GM18517 (cell line): ENCODE measurements at regions not wholly inside any gene's neighbourhood (a gene's known extent, or its start where the extent isn't known, plus 50 kb on each side); places are given as distances from the start of the nearest gene placed in this dataset.

ENCODE experiments used
- ATAC-seq: cut with Tn5 transposase; IDR thresholded peaks from one replicate; pipeline ENCODE4 v1.9.1; 2021; ENCODE audit warnings: mild to moderate bottlenecking, moderate library complexity; ENCODE audit not compliant: unreplicated experiment

DNA sequence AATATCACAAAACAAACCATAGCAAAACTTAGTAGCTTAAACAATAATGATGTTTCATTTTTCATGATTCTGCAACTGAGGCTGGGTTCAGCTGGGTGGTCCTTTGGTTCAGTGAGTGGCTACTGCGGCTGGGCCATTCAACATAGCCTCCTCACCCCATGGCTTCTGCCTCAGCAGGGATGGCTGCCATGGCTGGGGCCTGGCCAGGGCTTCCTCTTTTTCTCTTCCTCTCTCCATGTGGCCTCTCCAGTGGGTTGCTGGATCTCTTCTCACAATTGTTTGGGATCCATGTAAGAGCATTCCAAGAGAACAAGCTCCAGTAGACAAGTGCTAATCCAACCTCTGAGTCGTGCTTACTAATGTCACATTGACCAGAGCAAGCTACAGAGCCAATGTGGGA lies 248.6 kb upstream of the PLET1 start:
- no peak for ATAC-seq

DNA sequence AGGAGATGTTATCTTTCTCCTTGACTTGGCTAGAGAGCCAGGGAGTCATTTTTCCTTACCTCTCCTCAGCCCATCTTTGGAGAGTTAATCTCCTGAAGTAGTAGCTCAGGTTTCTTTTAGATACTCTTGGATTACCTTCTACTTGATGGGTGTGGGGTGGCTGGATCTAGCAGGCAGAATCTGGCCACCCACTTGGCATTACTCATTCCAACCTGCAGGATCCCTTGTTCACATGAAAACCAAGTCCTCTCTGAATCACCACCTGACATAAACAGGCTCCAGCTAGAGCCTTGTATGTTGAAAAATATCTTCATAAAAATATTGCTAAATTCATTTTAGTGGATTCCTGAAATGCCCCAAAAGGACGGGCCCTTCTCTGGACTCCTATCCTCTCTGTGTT lies 250.6 kb upstream of the PLET1 start:
- no peak for ATAC-seq

DNA sequence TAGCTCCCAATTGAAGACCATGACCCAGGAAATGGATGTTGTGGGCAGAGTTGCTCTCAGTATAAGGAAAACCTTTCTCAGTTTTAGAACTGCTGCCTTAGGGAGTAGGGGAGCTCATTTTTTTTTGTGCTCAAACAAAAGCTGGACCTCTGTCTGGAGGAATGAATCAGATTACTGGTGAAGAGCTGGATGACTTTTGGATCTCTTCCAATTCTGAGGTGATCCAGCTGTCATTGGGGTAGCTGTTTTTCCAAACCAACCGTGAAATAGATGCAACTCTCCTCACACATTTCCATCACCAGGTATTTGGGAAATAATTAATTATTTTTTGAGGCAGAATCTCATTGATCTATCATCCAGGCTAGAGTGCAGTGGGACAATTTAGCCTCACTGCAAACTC lies 251.3 kb upstream of the PLET1 start:
- no peak for ATAC-seq

DNA sequence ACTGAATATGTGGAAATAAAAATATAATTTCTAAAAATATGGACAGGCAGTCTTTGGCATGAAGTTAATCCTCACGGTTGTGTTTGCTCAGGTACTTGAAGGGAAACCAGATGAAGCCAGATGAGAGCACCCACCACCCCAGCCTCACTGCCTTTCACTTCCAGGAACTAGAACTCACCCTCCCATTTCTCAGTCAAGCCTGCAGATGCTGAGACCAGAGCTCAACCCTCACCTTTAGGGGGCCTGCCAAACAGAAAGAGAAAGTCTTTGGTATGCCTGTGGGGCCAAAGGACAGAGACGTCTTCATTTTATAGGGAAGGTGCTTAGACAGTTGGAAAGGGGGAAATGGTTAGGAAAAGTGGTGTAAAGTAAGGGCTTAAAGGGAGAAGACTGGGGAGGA lies 252.8 kb upstream of the PLET1 start:
- no peak for ATAC-seq

DNA sequence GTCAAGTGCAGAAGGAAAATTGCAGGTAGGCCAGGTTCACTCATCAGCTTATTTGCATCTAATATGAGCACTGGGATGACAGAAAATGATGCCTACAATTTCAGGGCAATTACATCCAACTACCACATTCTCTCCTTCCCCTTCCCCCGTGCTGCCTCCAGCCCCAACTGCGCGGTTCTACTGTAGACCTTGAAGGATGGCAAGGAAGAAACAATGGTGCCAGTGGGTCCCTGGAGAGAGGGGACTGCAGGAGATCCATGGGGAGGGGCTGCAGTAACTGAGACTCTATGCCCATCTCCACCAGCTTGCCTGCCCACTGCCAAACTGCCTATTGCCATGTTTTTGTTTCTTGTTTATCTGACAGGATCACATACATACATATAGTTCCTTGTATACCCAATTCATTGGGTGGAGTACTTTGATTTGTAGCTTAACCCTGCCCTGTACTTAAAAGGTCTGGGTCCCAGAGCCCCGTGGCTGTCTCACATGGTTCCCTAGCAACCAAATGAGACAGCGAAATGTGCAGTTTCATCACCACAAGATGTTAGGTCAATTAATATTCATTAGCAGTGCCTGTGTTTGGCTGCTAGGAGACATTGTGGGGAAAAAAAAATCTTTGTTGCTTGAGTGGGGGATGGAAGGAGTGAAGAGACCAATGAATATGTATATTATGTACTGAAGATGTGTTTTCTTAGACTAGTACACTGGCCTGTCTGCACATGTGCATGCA lies 253.5 kb upstream of the PLET1 start:
- ATAC-seq: no peak

DNA sequence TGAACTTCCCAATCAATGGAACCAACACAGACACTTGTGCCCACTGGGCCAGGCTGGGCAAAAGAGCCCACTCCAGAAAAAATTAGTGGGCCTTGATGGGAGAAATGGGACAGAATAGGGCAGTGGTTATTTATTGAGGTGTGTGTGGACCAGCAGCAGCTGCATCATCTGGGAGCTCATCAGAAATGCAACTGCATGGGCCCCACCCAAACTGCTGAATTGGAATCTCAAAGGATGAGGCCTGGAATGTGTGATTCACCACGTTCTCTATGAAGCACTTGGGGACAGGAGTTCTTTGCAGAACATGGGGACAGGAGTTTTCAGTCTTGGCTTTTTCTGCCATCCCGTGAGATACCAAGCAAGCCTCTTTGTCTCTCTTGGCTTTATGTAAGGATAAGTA lies 255.6 kb upstream of the PLET1 start:
- ATAC-seq: no peak

DNA sequence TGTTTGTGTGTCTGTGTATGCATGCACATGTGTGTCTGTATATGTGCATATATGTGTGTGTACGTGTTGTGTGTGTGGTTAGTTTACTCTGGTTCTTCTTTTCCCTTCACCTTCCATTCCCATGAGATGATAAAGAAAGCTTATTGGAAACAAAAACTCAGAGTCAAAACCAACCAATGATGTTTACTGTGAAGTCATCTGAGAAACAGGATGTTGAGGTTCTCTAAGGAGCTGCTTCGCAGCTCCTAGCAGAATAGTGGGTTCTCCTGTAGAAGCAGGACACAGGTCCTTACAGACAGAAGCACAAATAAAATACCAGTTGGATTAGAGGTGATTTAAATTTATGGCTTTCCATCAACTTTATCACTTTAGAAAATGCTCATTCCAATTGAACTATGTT lies 256.1 kb upstream of the PLET1 start:
- ATAC-seq: no peak

DNA sequence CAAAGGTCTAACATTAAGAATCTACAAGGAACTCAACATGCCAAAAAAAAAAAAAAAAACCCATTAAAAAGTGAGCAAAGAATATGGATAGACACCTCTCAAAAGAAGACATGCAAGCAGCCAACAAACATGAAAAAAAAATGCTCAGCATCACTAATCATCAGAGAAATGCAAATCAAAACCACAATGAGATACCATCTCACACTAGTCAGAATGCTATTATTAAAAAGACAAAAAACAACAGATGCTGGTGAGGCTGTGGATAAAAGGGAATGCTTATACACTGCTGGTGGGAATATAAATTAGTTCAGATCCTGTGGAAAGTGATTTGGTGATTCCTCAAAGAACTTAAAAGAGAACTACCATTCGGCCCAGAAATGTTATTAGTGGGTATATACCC lies 257.7 kb upstream of the PLET1 start:
- no peak for ATAC-seq

DNA sequence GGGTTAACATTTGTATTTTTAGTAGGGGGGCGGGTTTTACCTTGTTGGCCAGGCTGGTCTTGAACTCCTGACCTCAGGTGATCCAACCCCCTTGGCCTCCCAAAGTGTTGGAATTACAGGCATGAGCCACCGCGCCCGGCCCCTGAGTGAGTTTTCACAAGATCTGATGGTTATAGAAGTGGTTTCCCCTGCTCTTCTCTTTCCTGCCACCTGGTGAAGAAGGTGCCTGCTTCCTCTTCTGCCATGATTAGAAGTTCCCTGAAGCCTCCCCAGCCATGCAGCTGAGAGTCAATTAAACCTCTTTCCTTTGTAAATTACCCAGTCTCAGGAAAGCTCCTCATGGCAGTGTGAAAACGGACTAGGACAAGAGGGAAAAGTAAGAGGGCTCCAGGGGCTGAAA lies 259.1 kb upstream of the PLET1 start:
- ATAC-seq: no peak

DNA sequence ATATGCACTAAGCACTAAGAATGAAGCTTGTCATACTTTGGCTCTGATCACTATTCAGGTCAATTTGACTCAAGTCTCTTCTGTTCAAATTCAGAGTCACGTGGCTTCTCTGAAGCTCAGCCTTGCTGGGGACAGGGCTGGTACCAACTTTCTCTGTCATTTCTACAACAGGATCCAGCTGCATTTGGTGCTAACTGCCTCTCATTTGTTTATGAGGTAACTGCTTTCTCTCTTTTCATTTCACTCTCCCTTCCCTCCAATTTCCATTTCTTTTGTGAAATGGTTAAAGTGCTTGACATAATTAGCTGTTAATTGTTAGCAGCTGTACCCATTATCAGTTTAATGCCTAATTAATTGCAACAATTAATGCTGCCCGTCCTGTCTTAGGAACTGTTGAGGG lies 259.7 kb upstream of the PLET1 start:
- no peak for ATAC-seq

DNA sequence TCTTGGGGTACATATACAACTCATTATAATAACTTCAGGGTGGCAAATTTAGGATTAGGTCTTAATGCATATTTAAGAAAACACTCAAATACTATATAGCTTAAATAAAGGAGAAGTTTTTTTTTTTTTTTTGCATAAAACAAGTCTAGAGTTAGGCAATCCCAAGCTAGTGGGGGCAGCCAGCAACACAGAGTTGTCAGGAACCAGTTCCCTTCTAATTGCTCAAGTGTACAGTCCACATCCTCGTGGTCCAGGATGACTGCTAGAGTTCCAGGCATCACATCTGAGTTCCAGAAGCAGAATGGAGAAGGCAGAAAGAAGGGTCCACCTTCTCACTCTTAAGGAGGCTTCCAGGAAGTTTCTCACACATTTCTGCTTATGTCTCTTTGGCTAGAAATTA lies 261.9 kb upstream of the PLET1 start:
- no peak for ATAC-seq

DNA sequence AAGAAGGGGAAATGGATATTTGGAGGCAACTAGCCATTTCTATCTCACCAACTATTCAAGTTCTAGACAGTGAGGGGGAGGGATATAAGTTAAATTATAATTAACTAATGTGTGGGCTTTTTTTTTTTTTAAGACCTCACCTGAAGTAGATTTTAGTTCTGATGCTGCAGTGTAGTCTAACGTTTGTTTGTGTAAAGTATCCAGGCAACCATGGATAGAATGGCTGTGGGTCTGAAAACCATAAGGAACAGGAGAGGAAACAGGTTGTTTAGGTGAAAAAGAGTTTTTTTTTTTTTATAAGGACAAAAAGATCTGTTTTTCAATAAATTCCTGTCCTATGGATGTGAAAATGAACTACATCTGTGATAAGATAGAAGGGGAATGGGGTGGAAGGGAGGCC lies 262.4 kb upstream of the PLET1 start:
- ATAC-seq: no peak

DNA sequence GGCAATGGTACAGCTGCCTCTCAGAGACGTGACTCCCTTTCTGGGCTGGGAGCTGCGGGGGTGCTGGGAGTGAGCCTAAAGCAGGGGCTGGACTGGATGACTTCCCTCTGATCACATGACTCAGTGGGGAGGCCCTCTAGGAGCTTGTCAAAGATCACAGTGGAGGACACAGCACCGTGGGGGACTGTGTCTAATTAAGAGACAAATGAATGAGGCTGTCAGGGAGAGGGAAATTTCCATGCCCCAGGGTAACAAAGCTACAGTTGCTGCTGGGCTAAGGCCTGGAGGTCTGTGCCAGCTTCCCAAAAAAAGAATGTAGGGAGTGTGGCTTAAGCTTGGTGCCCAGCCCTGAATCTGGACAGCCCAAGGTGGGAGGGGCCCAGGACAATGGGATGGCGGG lies 262.8 kb upstream of the PLET1 start:
- ATAC-seq: no peak

DNA sequence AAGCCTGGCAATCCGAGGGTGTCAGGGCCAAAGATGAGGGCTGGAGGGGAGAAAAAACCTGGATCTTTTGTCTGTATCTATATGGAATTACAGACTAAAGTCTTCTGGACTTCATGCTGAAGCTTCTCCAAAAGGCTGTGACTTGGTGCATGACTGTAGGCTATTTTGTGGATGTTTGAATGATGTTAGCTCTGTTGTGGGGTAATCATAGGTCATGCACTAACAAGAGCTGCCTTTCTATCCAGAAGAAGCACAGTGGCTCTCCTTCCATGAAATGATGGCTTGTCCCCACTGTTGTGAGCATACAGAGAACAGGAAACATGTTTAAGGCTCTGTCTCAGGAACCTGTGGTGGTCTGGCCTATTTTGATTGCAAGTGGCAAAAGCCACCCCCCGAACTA lies 263.3 kb upstream of the PLET1 start:
- no peak for ATAC-seq

DNA sequence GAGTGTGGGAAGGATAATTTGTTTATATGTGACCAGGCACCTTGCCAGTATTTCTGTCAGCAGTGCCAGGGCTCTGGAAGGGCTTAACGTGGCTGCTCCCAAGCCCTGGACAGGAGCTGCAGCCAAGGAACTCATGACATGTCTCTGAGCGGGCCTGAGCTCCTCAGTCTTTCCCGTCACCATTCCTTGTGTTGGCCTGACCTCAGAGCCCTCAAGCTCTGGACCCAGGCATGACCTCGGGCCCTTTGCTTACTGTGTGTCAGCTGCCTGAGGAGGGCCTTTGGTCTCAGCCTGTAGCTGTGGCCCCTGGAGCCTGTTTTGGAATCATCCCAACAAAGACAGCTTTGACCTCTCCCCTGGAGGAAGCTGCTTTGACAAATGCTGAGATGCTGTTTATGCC lies 264.1 kb upstream of the PLET1 start:
- no peak for ATAC-seq

DNA sequence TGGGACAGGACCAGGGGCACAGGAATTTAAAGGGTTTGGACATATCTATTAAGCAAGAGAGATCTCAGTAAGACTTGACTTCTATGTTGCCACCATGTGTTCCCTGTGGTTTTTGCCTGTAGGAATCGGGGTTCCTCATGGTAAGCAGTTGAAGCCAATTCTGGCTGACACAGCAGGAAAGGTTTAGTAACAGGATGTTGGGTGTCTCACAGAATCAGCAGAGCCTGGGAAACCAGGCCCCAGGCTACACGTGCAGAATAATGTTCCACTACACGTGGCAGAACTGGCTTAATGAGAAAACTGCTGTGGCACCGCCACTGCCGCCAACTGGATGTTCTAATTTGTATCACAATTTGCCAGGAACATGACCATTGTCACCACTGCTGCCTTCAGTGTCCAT lies 264.6 kb upstream of the PLET1 start:
- no peak for ATAC-seq

DNA sequence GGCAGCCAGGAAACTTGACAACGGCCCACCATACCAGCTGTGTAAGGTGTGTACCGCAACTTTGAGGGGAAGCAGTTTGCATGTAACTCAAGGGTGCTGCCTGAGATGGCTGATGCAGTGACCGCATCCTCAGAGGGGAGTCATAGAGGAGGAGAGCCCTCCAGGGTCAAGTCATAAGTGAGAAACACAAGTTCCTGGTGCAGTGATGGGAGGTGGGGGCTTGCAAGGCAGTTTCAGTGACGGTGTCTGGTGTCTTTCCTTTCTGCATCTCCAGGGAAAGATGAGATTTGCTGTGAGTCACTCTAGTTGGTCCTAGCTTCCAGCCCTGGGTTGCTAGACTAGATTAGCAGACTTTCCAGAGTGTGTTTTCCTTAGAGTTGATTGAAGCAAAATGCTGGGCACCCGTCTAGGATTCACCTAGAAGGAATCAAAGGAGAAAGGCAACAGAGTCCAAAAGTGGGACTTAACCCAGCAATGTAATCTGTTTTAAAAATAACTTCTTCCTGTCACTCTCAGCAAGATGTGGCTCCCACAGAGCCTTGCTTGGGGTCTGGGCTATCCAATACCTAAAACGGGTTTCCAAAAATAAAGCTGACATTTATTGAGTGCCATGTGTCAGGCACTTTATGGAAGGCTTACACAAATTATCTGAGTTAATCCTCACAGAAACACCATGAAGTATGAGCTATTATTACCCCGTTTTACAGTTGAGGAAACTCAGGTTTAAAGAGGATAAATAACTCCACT lies 265.4 kb upstream of the PLET1 start:
- no peak for ATAC-seq

DNA sequence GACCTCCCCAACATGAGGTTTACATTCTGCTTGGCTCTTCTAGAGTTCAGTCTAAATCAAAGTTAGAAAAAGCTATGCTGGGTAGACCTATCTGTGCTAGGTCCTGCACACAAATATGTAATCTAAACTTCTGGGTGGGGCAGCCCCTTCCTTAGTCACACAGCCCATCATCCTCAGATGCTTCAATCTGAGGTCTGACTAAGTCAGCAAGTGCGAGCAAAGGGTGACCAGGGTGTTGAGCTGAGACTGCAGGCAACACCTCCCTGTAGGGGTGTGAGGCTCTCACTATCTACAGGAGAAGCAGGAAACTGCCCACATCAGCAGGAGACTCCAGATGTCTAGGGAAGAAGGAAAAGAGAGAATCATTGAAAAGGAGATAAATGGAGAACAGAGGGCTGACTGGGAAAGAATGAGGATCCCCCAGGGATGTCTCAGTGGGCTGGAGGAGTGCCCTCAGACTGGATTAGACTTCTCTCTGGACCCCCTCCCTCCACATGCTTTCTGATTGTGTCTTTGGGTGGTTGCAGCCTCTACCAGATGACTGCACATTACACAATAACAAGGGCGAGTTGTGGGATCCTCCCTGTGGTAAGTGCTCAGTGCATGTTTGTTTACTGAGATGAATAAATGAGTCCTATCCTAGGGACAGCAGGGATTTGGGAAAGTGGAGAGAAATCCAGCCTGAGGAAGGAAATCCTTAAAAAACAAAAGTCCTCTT lies 266.2 kb upstream of the PLET1 start:
- no peak for ATAC-seq

DNA sequence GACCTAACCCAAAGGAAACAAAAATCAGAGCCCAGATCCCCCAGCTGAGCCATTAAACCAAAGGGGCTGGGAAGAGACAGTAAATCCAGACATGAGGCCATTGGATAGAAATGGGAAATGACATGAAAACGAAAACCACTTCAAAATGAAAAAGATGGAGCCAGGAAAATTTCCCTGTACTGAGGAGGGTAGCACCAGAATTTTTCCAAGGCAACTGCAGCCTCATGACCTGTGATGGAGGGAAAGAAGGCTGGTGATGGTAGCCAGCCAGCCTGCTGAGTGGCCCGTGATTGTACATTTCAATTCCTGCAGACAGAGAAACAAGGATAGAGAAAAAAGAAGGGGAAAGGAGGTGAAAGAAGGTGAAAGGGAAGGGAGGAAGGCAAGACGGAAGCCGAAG lies 268.4 kb upstream of the PLET1 start:
- ATAC-seq: no peak

DNA sequence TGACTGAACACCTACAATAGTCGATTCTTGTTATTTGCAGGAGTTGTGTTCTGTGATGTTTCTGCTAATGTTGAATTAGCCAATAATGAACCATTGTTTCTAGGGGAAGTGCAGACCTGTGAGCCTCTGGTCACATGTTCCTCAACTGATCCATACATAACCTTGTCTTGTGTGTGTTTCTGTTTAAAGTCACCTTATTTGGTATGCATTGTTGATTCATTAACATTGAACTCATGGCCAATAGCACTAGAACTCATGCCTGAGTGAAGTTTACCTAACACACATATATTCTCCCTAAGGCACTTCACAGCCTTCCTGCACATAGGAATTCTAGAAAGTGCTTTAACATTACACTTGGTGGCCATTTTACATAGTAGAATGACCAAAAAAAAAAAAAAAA lies 271.8 kb upstream of the PLET1 start:
- ATAC-seq: no peak

DNA sequence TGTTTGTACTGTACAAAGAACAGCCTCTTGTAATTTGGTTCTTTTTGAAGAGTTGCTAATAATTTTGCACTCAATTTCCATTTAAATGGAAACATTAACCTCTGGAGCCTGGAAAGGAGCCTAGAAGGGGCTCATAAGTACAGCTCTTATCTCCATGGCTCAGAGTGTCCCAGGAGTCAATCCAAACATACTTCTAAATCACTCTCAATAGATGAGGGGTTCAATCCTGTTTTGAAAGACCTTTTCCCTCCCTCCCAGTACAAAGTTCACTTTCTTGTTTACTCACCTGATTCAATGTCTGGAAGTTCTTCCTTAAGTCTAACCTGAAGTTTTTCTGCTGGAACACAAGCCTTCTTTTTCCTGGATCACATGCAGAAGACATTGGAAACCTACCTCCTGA lies 273.0 kb upstream of the PLET1 start:
- ATAC-seq: no peak

DNA sequence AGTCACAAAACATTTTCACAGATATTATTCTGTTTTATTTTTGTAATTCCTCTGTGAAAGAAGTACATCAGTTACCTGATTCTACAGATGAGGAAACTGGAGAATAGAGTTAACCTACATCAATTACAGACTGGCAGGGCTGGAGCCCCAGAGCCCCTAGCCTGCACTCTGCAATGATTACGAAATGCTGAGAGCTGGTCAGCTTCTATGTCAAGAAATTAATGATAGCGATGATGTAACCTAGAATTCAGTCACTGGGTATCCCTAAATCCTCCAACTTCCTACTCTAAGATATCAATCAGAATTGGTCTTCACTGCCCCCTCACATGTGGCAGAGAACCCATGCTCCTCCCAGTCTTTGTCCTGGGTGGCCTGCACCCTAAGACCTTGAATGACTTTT lies 273.5 kb upstream of the PLET1 start:
- no peak for ATAC-seq
